Astrocyte (in vitro differentiated cells and primary cell): ENCODE measurements at regions not wholly inside any gene's neighbourhood (a gene's known extent, or its start where the extent isn't known, plus 50 kb on each side); places are given as distances from the start of the nearest gene placed in this dataset.

Experiments used
- DNase-seq: peaks from one replicate; pipeline ENCODE4 v3.0.0-alpha.2; 2010; ENCODE audit warnings: low read depth
- FAIRE-seq: peaks from 2 replicates; lab custom pipeline; 2011; peaks lifted over from hg19 to GRCh38; lab: Jason Lieb, UNC
- H2AFZ ChIP-seq: 2 replicates; pipeline ENCODE4 v1.6.0; 2012; ENCODE audit warnings: low read depth, low read length, inconsistent platforms
- H3K27ac ChIP-seq: 2 replicates; pipeline ENCODE4 v1.5.1; 2011; ENCODE audit warnings: low read depth, low read length, inconsistent platforms
- H3K27me3 ChIP-seq: 2 replicates; pipeline ENCODE4 v1.6.0; 2011; ENCODE audit warnings: low read length, inconsistent platforms; ENCODE audit not compliant: insufficient read depth
- H3K36me3 ChIP-seq: 2 replicates; pipeline ENCODE4 v1.5.1; 2011; ENCODE audit warnings: low read length, inconsistent platforms; ENCODE audit not compliant: insufficient read depth
- H3K4me1 ChIP-seq: 2 replicates; pipeline ENCODE4 v1.5.1; 2011; ENCODE audit warnings: low read length, inconsistent platforms; ENCODE audit not compliant: insufficient read depth
- H3K4me2 ChIP-seq: 2 replicates; pipeline ENCODE4 v1.6.0; 2012; ENCODE audit warnings: low read length, inconsistent platforms
- H3K4me3 ChIP-seq: 2 replicates; pipeline ENCODE4 v1.5.1; 2011; ENCODE audit warnings: low read depth, mild to moderate bottlenecking, low read length, inconsistent platforms; ENCODE audit not compliant: insufficient read depth
- H3K79me2 ChIP-seq: 2 replicates; pipeline ENCODE4 v1.6.0; 2012; ENCODE audit warnings: mild to moderate bottlenecking, low read length, inconsistent platforms; ENCODE audit not compliant: insufficient read depth
- H3K9ac ChIP-seq: 2 replicates; pipeline ENCODE4 v1.6.0; 2012; ENCODE audit warnings: mild to moderate bottlenecking, low read length, inconsistent platforms
- H3K9me3 ChIP-seq: 2 replicates; pipeline ENCODE4 v1.5.1; 2012; ENCODE audit warnings: low read depth, mild to moderate bottlenecking, low read length, inconsistent platforms; ENCODE audit not compliant: insufficient read depth
- H4K20me1 ChIP-seq: 2 replicates; pipeline ENCODE4 v1.6.0; 2012; ENCODE audit warnings: low read length, inconsistent platforms; ENCODE audit not compliant: insufficient read depth
- H3K27ac Mint-ChIP-seq: one replicate; pipeline ENCODE4 v1.8.0; 2021; ENCODE audit warnings: mild to moderate bottlenecking, mixed read lengths; ENCODE audit not compliant: unreplicated experiment
- H3K27me3 Mint-ChIP-seq: one replicate; pipeline ENCODE4 v1.8.0; 2021; ENCODE audit warnings: low read depth, mixed read lengths; ENCODE audit not compliant: unreplicated experiment
- H3K36me3 Mint-ChIP-seq: one replicate; pipeline ENCODE4 v1.8.0; 2021; ENCODE audit warnings: low read depth, mixed read lengths; ENCODE audit not compliant: unreplicated experiment
- H3K4me1 Mint-ChIP-seq: one replicate; pipeline ENCODE4 v1.8.0; 2021; ENCODE audit warnings: low read depth, mixed read lengths; ENCODE audit not compliant: unreplicated experiment
- H3K4me3 Mint-ChIP-seq: one replicate; pipeline ENCODE4 v1.8.0; 2021; ENCODE audit warnings: mild to moderate bottlenecking, moderate library complexity, mixed read lengths; ENCODE audit not compliant: unreplicated experiment
- H3K9me3 Mint-ChIP-seq: one replicate; pipeline ENCODE4 v1.8.0; 2021; ENCODE audit warnings: mild to moderate bottlenecking, mixed read lengths; ENCODE audit not compliant: unreplicated experiment
- CTCF ChIP-seq: IDR thresholded peaks from 2 replicates; pipeline ENCODE4 v1.5.1; 2011; ENCODE audit warnings: low read depth, mild to moderate bottlenecking, inconsistent platforms, low read length, moderate library complexity; ENCODE audit not compliant: insufficient read depth
- EZH2 ChIP-seq: IDR thresholded peaks from 2 replicates; pipeline ENCODE4 v1.6.1; 2012; ENCODE audit warnings: mild to moderate bottlenecking, low read length, inconsistent platforms; ENCODE audit not compliant: insufficient read depth

- no peaks in the 10 kb centered on the region for H3K36me3 Mint-ChIP-seq
- Histone ChIP-seq H3K36me3 (no peaks in the 10 kb centered on the region), H3K27me3 (no peaks in the 10 kb centered on the region), H3K27ac (no peak overlapping the region), H3K4me1 (peaks cover 3% of the 10 kb centered on the region), H2AFZ (no peak overlapping the region), H3K4me2 (no peak overlapping the region), H3K4me3 (no peak overlapping the region), H3K79me2 (no peaks in the 10 kb centered on the region), H3K9ac (no peak overlapping the region), H3K9me3 (no peaks in the 10 kb centered on the region), H4K20me1 (no peaks in the 10 kb centered on the region)
- no peaks in the 10 kb centered on the region for H3K27me3 Mint-ChIP-seq
- peaks cover 11% of the 10 kb centered on the region for H3K4me1 Mint-ChIP-seq
- TF ChIP-seq EZH2 (no peak), CTCF (no peak)
- no peak overlapping the region for H3K4me3 Mint-ChIP-seq
- no peak for DNase-seq
- no peak for FAIRE-seq
- H3K27ac Mint-ChIP-seq = no peak overlapping the region
- H3K9me3 Mint-ChIP-seq = peaks cover 2% of the 10 kb centered on the region
Observed at GRCh38 chr2:18824915-18825314, 235.5 kb upstream of the NT5C1B start.

- no peak for DNase-seq
- no peaks in the 10 kb centered on the region for H3K36me3 ChIP-seq
- no peak overlapping the region for H3K27ac ChIP-seq
- H3K27me3 ChIP-seq = no peaks in the 10 kb centered on the region
- no peaks in the 10 kb centered on the region for H3K27me3 Mint-ChIP-seq
- FAIRE-seq = no peak
- no peak overlapping the region for H3K4me3 ChIP-seq
- no peak overlapping the region for H3K9ac ChIP-seq
- H3K27ac Mint-ChIP-seq = no peak overlapping the region
- no peaks in the 10 kb centered on the region for H3K9me3 ChIP-seq
- no peaks in the 10 kb centered on the region for H3K79me2 ChIP-seq
- H3K4me3 Mint-ChIP-seq = no peak overlapping the region
- H3K9me3 Mint-ChIP-seq = peaks cover 2% of the 10 kb centered on the region
- H3K36me3 Mint-ChIP-seq = no peaks in the 10 kb centered on the region
- no peaks in the 10 kb centered on the region for H4K20me1 ChIP-seq
- H3K4me1 Mint-ChIP-seq = peaks cover 6% of the 10 kb centered on the region
- TF ChIP-seq CTCF = no peak
- TF ChIP-seq EZH2 = no peak
- H3K4me1 ChIP-seq = peaks cover 3% of the 10 kb centered on the region
- H3K4me2 ChIP-seq = no peak overlapping the region
- no peak overlapping the region for H2AFZ ChIP-seq
Observed at GRCh38 chr2:18824325-18824790, 235.0 kb upstream of the NT5C1B start.

- no peaks in the 10 kb centered on the region for H3K36me3 Mint-ChIP-seq
- H3K4me3 Mint-ChIP-seq = no peak overlapping the region
- H3K4me1 Mint-ChIP-seq = no peaks in the 10 kb centered on the region
- TF ChIP-seq CTCF (no peak), EZH2 (no peak)
- Histone ChIP-seq H2AFZ (no peak overlapping the region), H3K4me3 (no peak overlapping the region), H3K79me2 (no peaks in the 10 kb centered on the region), H4K20me1 (no peaks in the 10 kb centered on the region), H3K27ac (no peak overlapping the region), H3K9ac (no peak overlapping the region), H3K9me3 (no peaks in the 10 kb centered on the region), H3K27me3 (no peaks in the 10 kb centered on the region), H3K4me2 (no peak overlapping the region), H3K36me3 (no peaks in the 10 kb centered on the region), H3K4me1 (no peaks in the 10 kb centered on the region)
- DNase-seq (no peak), FAIRE-seq (no peak)
- H3K27ac Mint-ChIP-seq = no peak overlapping the region
- H3K27me3 Mint-ChIP-seq = no peaks in the 10 kb centered on the region
- H3K9me3 Mint-ChIP-seq = peaks cover 2% of the 10 kb centered on the region
Observed at GRCh38 chr2:18821431-18821830, 232.1 kb upstream of the NT5C1B start.
